Adrenal gland (tissue), 5 donors: ENCODE measurements at regions not wholly inside any gene's neighbourhood (a gene's known extent, or its start where the extent isn't known, plus 50 kb on each side); places are given as distances from the start of the nearest gene placed in this dataset.

Experiments
- CTCF ChIP-seq, 6 experiments: fragments of 450-650 bp in 4 of 6; fragments of 200-600 bp in 2 of 6; sonication (generic) in 1 of 6; IDR thresholded peaks; 1 replicate in 5 of 6; 2 replicates in 1 of 6; pipeline versions ENCODE4 v1.5.1 to v1.8.0; 2016 to 2021; ENCODE audit warnings: antibody characterized with exemption in 6 of 6, mild to moderate bottlenecking in 2 of 6, moderate library complexity in 1 of 6
- POLR2A ChIP-seq, 2 donors: fragments of 450-650 bp; IDR thresholded peaks; one replicate each; pipeline ENCODE4 v1.6.1; 2017; ENCODE audit warnings: antibody characterized with exemption in 2 of 2, mild to moderate bottlenecking in 2 of 2, moderate library complexity in 1 of 2
- donor health status: DM: no; HTN: no; CAD: no.

DNA sequence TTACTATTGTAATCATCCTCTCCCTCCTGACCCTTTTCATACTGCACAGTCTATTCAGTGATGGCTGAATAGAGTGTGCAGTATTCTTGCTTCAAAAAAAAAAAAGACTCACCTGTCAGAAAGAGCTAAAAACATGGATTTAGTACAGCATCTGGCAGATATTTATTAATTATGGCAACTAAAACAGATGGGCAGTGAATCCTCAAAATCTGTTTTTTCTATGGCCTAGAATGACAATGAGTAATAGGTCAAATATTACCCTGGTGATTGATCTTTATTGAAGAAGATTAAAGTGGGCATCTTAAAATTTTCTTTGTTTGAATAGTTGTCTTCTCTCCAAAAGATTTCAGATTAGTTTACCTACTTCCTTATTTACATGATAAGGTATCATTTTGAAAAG, 543.6 kb downstream of the FOXG1 start:
- TF ChIP-seq CTCF (IDR thresholded peaks at IDR 0.05) (no peak), POLR2A (IDR thresholded peaks at IDR 0.05) (no peak)
